ENCODE measurements at regions not wholly inside any gene's neighbourhood (a gene's known extent, or its start where the extent isn't known, plus 50 kb on each side); places are given as distances from the start of the nearest gene placed in this dataset.
A peak's percentile ranks its signal among the peaks of the same experiment; 100 is the strongest.

DNA sequence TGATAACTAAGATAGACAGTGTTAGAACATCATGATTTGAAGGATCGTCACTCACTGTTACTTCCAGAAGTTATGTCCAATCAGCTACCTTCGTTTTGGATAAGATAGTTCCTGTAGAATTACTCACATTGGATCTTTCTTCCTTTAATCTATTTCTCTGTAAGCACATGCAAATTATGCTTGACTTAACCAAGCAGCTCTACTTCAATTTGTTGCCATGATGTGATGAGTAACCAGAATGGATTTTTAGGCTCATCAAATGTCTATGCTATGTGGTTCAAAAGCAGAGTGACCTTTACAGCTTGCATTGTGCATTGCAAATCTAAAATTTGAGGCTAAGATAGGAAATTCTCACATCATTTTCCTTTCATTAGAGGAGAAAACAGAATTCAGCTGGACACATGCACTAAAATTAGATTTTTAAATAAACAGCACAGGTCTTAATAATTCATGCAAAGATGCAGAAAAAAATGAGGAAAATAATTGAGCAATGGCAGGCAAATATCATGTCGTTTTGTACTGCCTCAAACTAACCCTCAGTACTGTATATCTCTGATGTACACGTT is 76.7 kb upstream of the ZFP64 start:
- Histone ChIP-seq H4K8ac (ENCODE audit: low read depth in 2 of 2, low read length in 2 of 2) (no peak overlapping the region), H3K9ac (ENCODE audit: low read depth, low read length) (no peak overlapping the region), H3K23ac (ENCODE audit: low read depth, low read length) (no peak overlapping the region), H2BK15ac (ENCODE audit: low read depth, low read length) (no peak overlapping the region), H3K4ac (ENCODE audit: low read depth, low read length) (no peak overlapping the region), H2AK9ac (replicated peaks; ENCODE audit: low read depth, low read length, poor library complexity) (no peak overlapping the region), H2BK20ac (ENCODE audit: low read depth, low read length) (no peak overlapping the region), H3K9me3 (ENCODE audit: control insufficient read depth, insufficient read depth, low read length) (no peaks in the 10 kb centered on the region), H3K9me1 (ENCODE audit: insufficient read depth, low read length) (no peaks in the 10 kb centered on the region), H3K27me3 (ENCODE audit: control insufficient read depth, insufficient read depth, low read length) (no peaks in the 10 kb centered on the region), H3K4me2 (ENCODE audit: low read depth, low read length) (no peak overlapping the region), H2BK5ac (ENCODE audit: low read depth, low read length, poor library complexity, severe bottlenecking) (no peak overlapping the region), H3K36me3 (ENCODE audit: control insufficient read depth, insufficient read depth, low read length) (no peaks in the 10 kb centered on the region), H4K5ac (ENCODE audit: low read depth, low read length) (no peak overlapping the region), H3K4me3 (ENCODE audit: insufficient read depth, low read depth, low read length) (no peak overlapping the region), H3K79me1 (ENCODE audit: low read depth in 1 of 2, low read length in 2 of 2) (no peaks in the 10 kb centered on the region), H2BK120ac (ENCODE audit: low read depth, low read length) (no peak overlapping the region), H3K4me1 (ENCODE audit: control insufficient read depth, insufficient read depth, low read length) (no peaks in the 10 kb centered on the region), H3K18ac (ENCODE audit: low read depth, low read length) (no peak overlapping the region), H4K91ac (ENCODE audit: insufficient read depth, low read depth, low read length) (no peak overlapping the region), H3K27ac (ENCODE audit: insufficient read depth, low read length) (no peak overlapping the region), H2AFZ (replicated peaks; ENCODE audit: low read length, poor library complexity) (no peak overlapping the region), H3K56ac (ENCODE audit: extremely low read depth, insufficient read depth, low read length) (no peak overlapping the region), H4K20me1 (ENCODE audit: insufficient read depth, low read length) (no peaks in the 10 kb centered on the region), H2AK5ac (ENCODE audit: low read depth, low read length) (no peak overlapping the region), H3K14ac (replicated peaks; ENCODE audit: low read depth, low read length) (no peak overlapping the region)
- CTCF ChIA-PET = no interaction called here
- intact Hi-C loops (cut with micrococcal nuclease) (no loop called here), in situ Hi-C loops (cut with MboI; ENCODE audit: low sequenced_read_pairs) (no loop called here), dilution Hi-C loops (cut with HindIII; ENCODE audit: low sequenced_read_pairs, unreplicated experiment) (no loop called here)
- peak; percentile 59 for DNase-seq
- POLR2A ChIA-PET (ENCODE audit: unreplicated experiment) = no interaction called here
- BruUV-seq (replicated peaks) = no TSS peak
- TF ChIP-seq POLR2A (IDR thresholded peaks at IDR 0.05; ENCODE audit: low read depth, low read length) (no peak), NFE2L2 (IDR thresholded peaks at IDR 0.05; ENCODE audit: low read depth, low read length) (no peak), CHD1 (IDR thresholded peaks at IDR 0.05; ENCODE audit: low read depth, low read length) (no peak), FOS (IDR thresholded peaks at IDR 0.05; ENCODE audit: low read depth, low read length) (no peak), MXI1 (IDR thresholded peaks at IDR 0.05; ENCODE audit: borderline replicate concordance, low read depth, low read length) (no peak), BHLHE40 (IDR thresholded peaks at IDR 0.05; ENCODE audit: low read depth, low read length) (no peak), CTCF (conservative IDR thresholded peaks at IDR 0.05; ENCODE audit: low read depth, low read length) (no peak), RCOR1 (IDR thresholded peaks at IDR 0.05; ENCODE audit: insufficient replicate concordance, low read length) (no peak), RFX5 (IDR thresholded peaks at IDR 0.05; ENCODE audit: low read depth, low read length) (no peak), CEBPB (IDR thresholded peaks at IDR 0.05; ENCODE audit: low read depth, low read length) (no peak), SMC3 (IDR thresholded peaks at IDR 0.05; ENCODE audit: low read depth, low read length) (no peak), RAD21 (IDR thresholded peaks at IDR 0.05; ENCODE audit: low read length) (no peak), MAFK (IDR thresholded peaks at IDR 0.05; ENCODE audit: low read depth, low read length) (no peak), MAZ (IDR thresholded peaks at IDR 0.05; ENCODE audit: borderline replicate concordance, low read depth, low read length) (no peak)
- TF ChIP-seq, protein P1, sequence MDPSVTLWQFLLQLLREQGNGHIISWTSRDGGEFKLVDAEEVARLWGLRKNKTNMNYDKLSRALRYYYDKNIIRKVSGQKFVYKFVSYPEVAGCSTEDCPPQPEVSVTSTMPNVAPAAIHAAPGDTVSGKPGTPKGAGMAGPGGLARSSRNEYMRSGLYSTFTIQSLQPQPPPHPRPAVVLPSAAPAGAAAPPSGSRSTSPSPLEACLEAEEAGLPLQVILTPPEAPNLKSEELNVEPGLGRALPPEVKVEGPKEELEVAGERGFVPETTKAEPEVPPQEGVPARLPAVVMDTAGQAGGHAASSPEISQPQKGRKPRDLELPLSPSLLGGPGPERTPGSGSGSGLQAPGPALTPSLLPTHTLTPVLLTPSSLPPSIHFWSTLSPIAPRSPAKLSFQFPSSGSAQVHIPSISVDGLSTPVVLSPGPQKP (IDR thresholded peaks at IDR 0.05; ENCODE audit: borderline replicate concordance, low read depth, low read length) = no peak
- TF ChIP-seq, protein P2, sequence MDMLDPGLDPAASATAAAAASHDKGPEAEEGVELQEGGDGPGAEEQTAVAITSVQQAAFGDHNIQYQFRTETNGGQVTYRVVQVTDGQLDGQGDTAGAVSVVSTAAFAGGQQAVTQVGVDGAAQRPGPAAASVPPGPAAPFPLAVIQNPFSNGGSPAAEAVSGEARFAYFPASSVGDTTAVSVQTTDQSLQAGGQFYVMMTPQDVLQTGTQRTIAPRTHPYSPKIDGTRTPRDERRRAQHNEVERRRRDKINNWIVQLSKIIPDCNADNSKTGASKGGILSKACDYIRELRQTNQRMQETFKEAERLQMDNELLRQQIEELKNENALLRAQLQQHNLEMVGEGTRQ (IDR thresholded peaks at IDR 0.05; ENCODE audit: low read depth, low read length) = no peak
- ATAC-seq (ENCODE audit: low read depth) = peak; percentile 84
- WGBS, 2 experiments (ENCODE audit: extremely low coverage in 2 of 2, insufficient read length in 1 of 2) = no CpG with 5 or more reads among the region's 4 CpGs

Data from IMR-90 (cell line).